Testis (tissue), 2 donors: ENCODE measurements at regions not wholly inside any gene's neighbourhood (a gene's known extent, or its start where the extent isn't known, plus 50 kb on each side); places are given as distances from the start of the nearest gene placed in this dataset.

Experiments used
- DNase-seq: peaks from one replicate; pipeline ENCODE4 v3.0.0-alpha.2; 2019
- H3K27ac ChIP-seq, 2 donors: fragments of 200-600 bp; sonication (generic); one replicate each; pipeline ENCODE4 v1.5.1; 2019
- H3K27me3 ChIP-seq: fragments of 200-600 bp; sonication (generic); one replicate; pipeline ENCODE4 v1.5.1; 2019
- H3K36me3 ChIP-seq: fragments of 200-600 bp; sonication (generic); one replicate; pipeline ENCODE4 v1.5.1; 2017; ENCODE audit warnings: low read depth; ENCODE audit errors: missing control alignments
- H3K4me1 ChIP-seq: fragments of 200-600 bp; sonication (generic); one replicate; pipeline ENCODE4 v1.5.1; 2019
- H3K4me3 ChIP-seq, 2 donors: fragments of 200-600 bp; sonication (generic); one replicate each; pipeline ENCODE4 v1.5.1; 2017 to 2019
- H3K9me3 ChIP-seq: fragments of 200-600 bp; sonication (generic); one replicate; pipeline ENCODE4 v1.5.1; 2017
- POLR2A ChIP-seq: fragments of 450-650 bp; IDR thresholded peaks from one replicate; pipeline ENCODE4 v1.6.1; 2017; ENCODE audit warnings: antibody characterized with exemption, mild to moderate bottlenecking, moderate library complexity
- WGBS, 2 donors: methylation state at CpG; one replicate each; pipeline ENCODE4 v1.1.5; 2018; 5-methylcytosine and 5-hydroxymethylcytosine counted together
- intact Hi-C: fragments of 100-400 bp; cut with DNase I; formaldehyde crosslinking; loops from one replicate; pipeline ENCODE4 v1.15.1; 2023; ENCODE audit warnings: low total_unique reads
- TF ChIP-seq, protein P1 (sequence below), 3 experiments: fragments of 450-650 bp in 2 of 3; fragments of 200-600 bp in 1 of 3; sonication (generic) in 1 of 3; IDR thresholded peaks; one replicate each; pipeline ENCODE4 v1.5.1; 2016 to 2019; ENCODE audit warnings: antibody characterized with exemption in 3 of 3, mild to moderate bottlenecking in 2 of 3, moderate library complexity in 1 of 3

- no peak for DNase-seq
- Histone ChIP-seq H3K9me3 (no peaks in the 10 kb centered on the region), H3K4me1 (no peaks in the 10 kb centered on the region), H3K4me3 (no peak overlapping the region), H3K36me3 (no peaks in the 10 kb centered on the region), H3K27ac (no peak overlapping the region), H3K27me3 (no peaks in the 10 kb centered on the region)
- intact Hi-C loops: no loop called here
- TF ChIP-seq, protein P1, sequence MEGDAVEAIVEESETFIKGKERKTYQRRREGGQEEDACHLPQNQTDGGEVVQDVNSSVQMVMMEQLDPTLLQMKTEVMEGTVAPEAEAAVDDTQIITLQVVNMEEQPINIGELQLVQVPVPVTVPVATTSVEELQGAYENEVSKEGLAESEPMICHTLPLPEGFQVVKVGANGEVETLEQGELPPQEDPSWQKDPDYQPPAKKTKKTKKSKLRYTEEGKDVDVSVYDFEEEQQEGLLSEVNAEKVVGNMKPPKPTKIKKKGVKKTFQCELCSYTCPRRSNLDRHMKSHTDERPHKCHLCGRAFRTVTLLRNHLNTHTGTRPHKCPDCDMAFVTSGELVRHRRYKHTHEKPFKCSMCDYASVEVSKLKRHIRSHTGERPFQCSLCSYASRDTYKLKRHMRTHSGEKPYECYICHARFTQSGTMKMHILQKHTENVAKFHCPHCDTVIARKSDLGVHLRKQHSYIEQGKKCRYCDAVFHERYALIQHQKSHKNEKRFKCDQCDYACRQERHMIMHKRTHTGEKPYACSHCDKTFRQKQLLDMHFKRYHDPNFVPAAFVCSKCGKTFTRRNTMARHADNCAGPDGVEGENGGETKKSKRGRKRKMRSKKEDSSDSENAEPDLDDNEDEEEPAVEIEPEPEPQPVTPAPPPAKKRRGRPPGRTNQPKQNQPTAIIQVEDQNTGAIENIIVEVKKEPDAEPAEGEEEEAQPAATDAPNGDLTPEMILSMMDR (IDR thresholded peaks at IDR 0.05): no peak
- TF ChIP-seq POLR2A: no peak
These were observed 268.8 kb upstream of the MAGI2 start for GRCh38 chr7:79722217-79722616.

GRCh38 chr7:79719216-79719615 is 265.7 kb upstream of the MAGI2 start:
- WGBS, 2 donors: 86 to 100% methylated on average over 3 of the region's 3 CpGs
- intact Hi-C loops: no loop called here

DNA sequence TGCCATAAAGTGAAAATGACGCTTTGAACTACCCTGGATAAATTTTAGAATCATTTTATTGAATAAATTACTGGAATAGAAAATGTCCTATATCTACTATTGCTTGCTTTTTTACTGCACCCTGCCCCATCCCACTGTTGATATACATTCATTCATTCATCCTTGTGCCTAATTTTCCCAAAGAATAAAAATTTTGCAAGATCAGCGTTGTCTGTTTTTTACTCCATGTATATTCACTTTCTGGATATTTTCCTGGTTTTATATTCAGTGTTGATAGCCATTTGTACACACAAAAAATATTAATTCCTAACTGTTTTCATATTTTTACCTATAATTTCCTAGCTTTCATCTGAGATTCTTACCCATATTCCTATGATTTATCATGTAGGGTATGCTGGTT is 262.9 kb upstream of the MAGI2 start:
- Histone ChIP-seq H3K36me3 (no peaks in the 10 kb centered on the region), H3K27ac (no peak overlapping the region), H3K27me3 (no peaks in the 10 kb centered on the region), H3K4me1 (no peaks in the 10 kb centered on the region), H3K9me3 (no peaks in the 10 kb centered on the region), H3K4me3 (no peak overlapping the region)
- WGBS, 2 donors: 92 to 94% methylated on average over 2 of the region's 2 CpGs
- DNase-seq: no peak
- intact Hi-C loops: no loop called here
- TF ChIP-seq, protein P1 (IDR thresholded peaks at IDR 0.05): no peak
- TF ChIP-seq POLR2A: no peak

More at GRCh38 chr7:79719216-79719615, 265.7 kb upstream of the MAGI2 start:
- Histone ChIP-seq H3K27me3 (no peaks in the 10 kb centered on the region), H3K27ac (no peak overlapping the region), H3K4me3 (no peak overlapping the region), H3K9me3 (no peaks in the 10 kb centered on the region), H3K36me3 (no peaks in the 10 kb centered on the region), H3K4me1 (no peaks in the 10 kb centered on the region)
- TF ChIP-seq POLR2A: no peak
- TF ChIP-seq, protein P1 (IDR thresholded peaks at IDR 0.05): no peak
- DNase-seq: no peak

- Histone ChIP-seq H3K36me3 (no peaks in the 10 kb centered on the region), H3K27ac (no peak overlapping the region), H3K9me3 (no peaks in the 10 kb centered on the region), H3K4me1 (no peaks in the 10 kb centered on the region), H3K27me3 (no peaks in the 10 kb centered on the region), H3K4me3 (no peak overlapping the region)
- no peak for TF ChIP-seq POLR2A
- TF ChIP-seq, protein P1 (IDR thresholded peaks at IDR 0.05): no peak
- intact Hi-C loops: no loop called here
- whole genome bisulfite sequencing, 2 donors: 49 to 58% methylated on average over 2 of the region's 2 CpGs
- no peak for DNase-seq
These were observed 260.6 kb upstream of the MAGI2 start for GRCh38 chr7:79714081-79714480.

DNA sequence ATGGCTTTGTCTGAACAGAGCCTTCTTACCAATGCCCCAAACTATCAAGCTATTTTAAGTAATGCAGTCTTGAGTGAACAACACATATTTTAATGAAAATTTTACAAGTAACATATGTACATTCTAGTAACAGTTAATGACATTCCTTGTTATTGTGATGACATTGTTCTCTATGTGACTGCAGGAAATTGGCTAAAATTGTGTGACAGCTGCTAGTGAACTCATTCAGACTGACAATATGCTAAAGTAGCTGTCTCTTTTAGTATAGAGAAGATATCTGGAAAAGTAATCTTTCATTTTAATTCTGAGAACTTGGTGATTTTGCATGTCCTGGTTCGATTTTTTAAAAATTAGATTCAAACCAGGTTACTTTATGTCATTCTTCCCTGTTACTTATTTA is 259.8 kb upstream of the MAGI2 start:
- 72 to 88% methylated on average over 1 of the region's 1 CpG for WGBS, 2 donors
- no peak for DNase-seq
- Histone ChIP-seq H3K27ac (no peak overlapping the region), H3K27me3 (no peaks in the 10 kb centered on the region), H3K36me3 (no peaks in the 10 kb centered on the region), H3K4me1 (no peaks in the 10 kb centered on the region), H3K4me3 (no peak overlapping the region), H3K9me3 (no peaks in the 10 kb centered on the region)
- intact Hi-C loops: no loop called here
- TF ChIP-seq, protein P1 (IDR thresholded peaks at IDR 0.05): no peak
- no peak for TF ChIP-seq POLR2A
